Parathyroid adenoma (tissue), 2 donors: ENCODE measurements at regions not wholly inside any gene's neighbourhood (a gene's known extent, or its start where the extent isn't known, plus 50 kb on each side); places are given as distances from the start of the nearest gene placed in this dataset.

Experiments
- H2AFZ ChIP-seq: fragments of 300-600 bp; sonication (generic); one replicate; pipeline ENCODE4 v1.7.0; 2017; ENCODE audit warnings: antibody characterized with exemption, mild to moderate bottlenecking
- H3K27ac ChIP-seq: fragments of 300-600 bp; sonication (generic); one replicate; pipeline ENCODE4 v1.7.0; 2017
- H3K27me3 ChIP-seq: fragments of 300-600 bp; sonication (generic); one replicate; pipeline ENCODE4 v1.7.0; 2017; ENCODE audit warnings: low read length; ENCODE audit not compliant: control insufficient read depth, insufficient read depth
- H3K36me3 ChIP-seq: fragments of 300-600 bp; sonication (generic); one replicate; pipeline ENCODE4 v1.7.0; 2017; ENCODE audit warnings: low read length; ENCODE audit not compliant: control insufficient read depth, insufficient read depth
- H3K4me1 ChIP-seq: fragments of 300-600 bp; sonication (generic); one replicate; pipeline ENCODE4 v1.7.0; 2017; ENCODE audit warnings: control low read depth
- H3K4me2 ChIP-seq: fragments of 300-600 bp; sonication (generic); one replicate; pipeline ENCODE4 v1.7.0; 2017; ENCODE audit warnings: low read length
- H3K4me3 ChIP-seq: fragments of 300-600 bp; sonication (generic); one replicate; pipeline ENCODE4 v1.7.0; 2017; ENCODE audit warnings: low read depth, low read length
- H3K79me2 ChIP-seq: fragments of 300-600 bp; sonication (generic); one replicate; pipeline ENCODE4 v1.7.0; 2017; ENCODE audit warnings: control low read depth
- H3K9ac ChIP-seq: fragments of 300-600 bp; sonication (generic); one replicate; pipeline ENCODE4 v1.7.0; 2017; ENCODE audit warnings: mild to moderate bottlenecking
- H3K9me3 ChIP-seq: fragments of 300-600 bp; sonication (generic); one replicate; pipeline ENCODE4 v1.7.0; 2017; ENCODE audit warnings: low read length; ENCODE audit not compliant: control insufficient read depth
- TF ChIP-seq, protein P1 (sequence below): fragments of 300-600 bp; sonication (generic); IDR thresholded peaks from one replicate; pipeline ENCODE4 v1.7.0; 2017; ENCODE audit warnings: antibody characterized with exemption, mild to moderate bottlenecking
- donor health status: primary hyperparathyroidism.

DNA sequence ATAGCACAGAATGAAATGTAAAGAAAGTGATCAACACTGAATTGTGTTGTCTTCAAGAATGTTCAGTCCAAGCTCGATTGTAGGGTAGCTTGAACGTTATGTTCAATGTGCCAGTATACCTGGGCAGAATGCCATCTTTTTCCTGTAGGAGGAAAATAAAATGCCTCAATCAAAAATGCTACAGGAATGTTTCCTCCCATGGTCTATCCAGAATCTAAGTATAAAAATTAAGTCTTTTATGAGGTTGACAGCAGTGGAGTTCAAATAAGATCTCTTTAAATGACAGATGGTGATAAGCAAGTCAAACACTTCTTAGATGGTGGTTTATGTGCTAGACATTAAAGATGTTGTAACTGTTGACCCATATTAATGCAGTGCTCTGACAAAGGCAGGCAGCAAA, 488.6 kb downstream of the CSNK1G3 start:
- Histone ChIP-seq H3K4me2 (no peak overlapping the region), H3K27ac (no peak overlapping the region), H3K79me2 (no peaks in the 10 kb centered on the region), H3K4me1 (no peaks in the 10 kb centered on the region), H3K4me3 (no peak overlapping the region), H3K9ac (no peak overlapping the region), H2AFZ (no peak overlapping the region), H3K9me3 (no peaks in the 10 kb centered on the region), H3K27me3 (no peaks in the 10 kb centered on the region), H3K36me3 (no peaks in the 10 kb centered on the region)
- TF ChIP-seq, protein P1, sequence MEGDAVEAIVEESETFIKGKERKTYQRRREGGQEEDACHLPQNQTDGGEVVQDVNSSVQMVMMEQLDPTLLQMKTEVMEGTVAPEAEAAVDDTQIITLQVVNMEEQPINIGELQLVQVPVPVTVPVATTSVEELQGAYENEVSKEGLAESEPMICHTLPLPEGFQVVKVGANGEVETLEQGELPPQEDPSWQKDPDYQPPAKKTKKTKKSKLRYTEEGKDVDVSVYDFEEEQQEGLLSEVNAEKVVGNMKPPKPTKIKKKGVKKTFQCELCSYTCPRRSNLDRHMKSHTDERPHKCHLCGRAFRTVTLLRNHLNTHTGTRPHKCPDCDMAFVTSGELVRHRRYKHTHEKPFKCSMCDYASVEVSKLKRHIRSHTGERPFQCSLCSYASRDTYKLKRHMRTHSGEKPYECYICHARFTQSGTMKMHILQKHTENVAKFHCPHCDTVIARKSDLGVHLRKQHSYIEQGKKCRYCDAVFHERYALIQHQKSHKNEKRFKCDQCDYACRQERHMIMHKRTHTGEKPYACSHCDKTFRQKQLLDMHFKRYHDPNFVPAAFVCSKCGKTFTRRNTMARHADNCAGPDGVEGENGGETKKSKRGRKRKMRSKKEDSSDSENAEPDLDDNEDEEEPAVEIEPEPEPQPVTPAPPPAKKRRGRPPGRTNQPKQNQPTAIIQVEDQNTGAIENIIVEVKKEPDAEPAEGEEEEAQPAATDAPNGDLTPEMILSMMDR = no peak

DNA sequence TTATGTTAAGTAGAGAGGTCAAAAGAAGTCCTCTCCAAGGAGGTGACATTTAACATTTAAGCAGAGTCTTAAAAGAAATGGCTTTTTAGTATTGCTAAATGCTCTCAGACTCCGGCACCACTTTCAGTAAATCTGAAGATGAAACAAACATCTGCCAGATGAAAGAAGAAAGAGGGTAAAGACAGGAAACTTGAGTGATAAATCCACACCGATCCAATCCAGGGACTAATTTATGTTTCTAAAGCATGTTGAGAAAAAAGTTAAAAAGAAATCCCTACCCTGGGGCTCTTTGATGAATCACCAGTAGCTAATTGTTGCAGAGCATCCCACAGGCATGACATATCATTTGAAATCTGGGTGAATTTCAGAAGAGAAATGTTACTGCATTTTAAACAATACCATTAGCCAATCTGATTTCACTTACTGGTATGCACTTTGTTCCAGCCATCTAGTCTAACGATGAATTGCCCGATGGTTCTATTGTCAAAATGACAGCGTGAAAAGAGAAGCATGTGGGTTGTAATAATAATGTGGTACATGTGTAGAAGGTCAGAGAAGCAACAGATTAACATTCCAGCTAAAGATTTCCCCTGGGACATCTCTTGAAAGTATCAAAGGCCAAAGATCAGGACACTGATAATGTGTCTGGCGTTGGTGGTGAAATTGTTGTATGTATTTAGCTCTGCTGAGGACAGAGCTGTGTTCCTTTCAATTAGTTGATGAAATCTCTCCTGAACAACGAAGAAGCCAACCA, 485.7 kb downstream of the CSNK1G3 start:
- Histone ChIP-seq H3K4me2 (no peak overlapping the region), H2AFZ (peak overlapping the region; percentile 9), H3K4me1 (no peaks in the 10 kb centered on the region), H3K27ac (no peak overlapping the region), H3K4me3 (no peak overlapping the region), H3K79me2 (no peaks in the 10 kb centered on the region), H3K9me3 (no peaks in the 10 kb centered on the region), H3K36me3 (no peaks in the 10 kb centered on the region), H3K27me3 (no peaks in the 10 kb centered on the region), H3K9ac (no peak overlapping the region)
- TF ChIP-seq, protein P1 = no peak

DNA sequence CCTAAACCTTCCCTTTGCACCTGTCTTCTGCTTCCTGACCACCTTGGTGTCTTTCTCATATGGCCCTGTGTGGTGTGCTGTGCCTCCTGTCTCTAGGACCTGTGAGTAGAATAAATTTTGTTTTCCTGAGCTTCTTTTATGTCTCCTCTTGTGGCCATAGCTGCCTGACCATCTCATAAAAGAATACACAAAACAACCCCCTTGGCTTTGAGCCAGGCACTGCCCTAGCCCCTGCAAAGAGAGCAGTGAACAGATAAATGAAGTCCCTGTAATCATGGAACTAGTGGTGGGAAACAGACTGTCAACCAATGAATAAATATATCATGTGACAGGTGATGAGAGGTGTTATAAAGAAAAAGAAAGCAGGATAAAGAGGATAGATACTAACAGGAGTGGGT, 485.1 kb downstream of the CSNK1G3 start:
- Histone ChIP-seq H3K27ac (no peak overlapping the region), H3K9ac (no peak overlapping the region)

DNA sequence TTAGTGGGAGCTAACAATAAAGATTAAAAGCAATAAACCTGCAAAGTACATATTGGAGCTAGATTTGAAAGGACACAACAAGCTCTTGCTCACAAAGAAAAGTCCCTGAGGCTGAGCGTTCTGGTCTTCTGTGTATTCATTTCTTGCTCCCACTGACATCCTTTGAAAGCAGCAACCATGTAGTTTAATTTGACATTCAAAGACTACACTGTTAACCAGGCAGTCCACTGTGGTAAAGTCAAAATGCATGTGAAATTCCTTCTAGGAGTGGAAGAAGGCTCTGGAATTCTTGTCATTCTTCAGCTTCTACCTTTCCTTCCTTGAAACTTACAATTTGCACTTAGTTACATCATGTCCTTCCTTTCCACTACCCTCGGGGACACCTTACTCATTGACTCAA, 480.7 kb downstream of the CSNK1G3 start:
- Histone ChIP-seq H3K36me3 (no peaks in the 10 kb centered on the region), H3K27ac (no peak overlapping the region), H3K4me2 (no peak overlapping the region), H3K9me3 (no peaks in the 10 kb centered on the region), H3K27me3 (no peaks in the 10 kb centered on the region), H3K4me1 (no peaks in the 10 kb centered on the region), H2AFZ (no peak overlapping the region), H3K9ac (no peak overlapping the region), H3K79me2 (no peaks in the 10 kb centered on the region), H3K4me3 (no peak overlapping the region)
- TF ChIP-seq, protein P1 = no peak

More for the DNA sequence above, 485.1 kb downstream of the CSNK1G3 start:
- Histone ChIP-seq H3K9me3 (no peaks in the 10 kb centered on the region), H3K27me3 (no peaks in the 10 kb centered on the region), H2AFZ (no peak overlapping the region), H3K36me3 (no peaks in the 10 kb centered on the region), H3K4me2 (no peak overlapping the region), H3K4me1 (no peaks in the 10 kb centered on the region), H3K79me2 (no peaks in the 10 kb centered on the region), H3K4me3 (no peak overlapping the region)
- TF ChIP-seq, protein P1 = no peak

DNA sequence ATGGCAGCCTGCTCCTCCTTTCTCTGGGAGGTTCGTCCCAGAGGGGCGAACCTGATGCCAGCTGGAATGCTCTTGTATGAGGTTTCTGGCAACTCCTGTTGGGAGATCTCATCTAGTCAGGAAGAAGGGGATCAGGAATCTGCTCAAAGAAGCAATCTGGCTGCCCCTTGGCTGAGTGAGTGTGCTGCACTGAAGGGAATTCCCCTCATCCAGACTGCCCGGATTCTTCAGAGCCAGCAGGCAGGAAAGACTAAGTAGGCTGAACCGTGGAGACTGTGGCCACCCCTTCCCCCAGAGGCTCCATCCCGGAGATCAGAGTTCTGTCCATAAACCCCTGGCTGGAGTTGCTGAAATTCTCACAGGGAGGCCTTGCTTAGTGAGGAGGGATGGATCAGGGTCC, 476.0 kb downstream of the CSNK1G3 start:
- TF ChIP-seq, protein P1 = no peak
- Histone ChIP-seq H3K79me2 (no peaks in the 10 kb centered on the region), H3K27ac (no peak overlapping the region), H2AFZ (no peak overlapping the region), H3K9ac (no peak overlapping the region), H3K4me3 (no peak overlapping the region), H3K4me1 (no peaks in the 10 kb centered on the region), H3K27me3 (no peaks in the 10 kb centered on the region), H3K9me3 (no peaks in the 10 kb centered on the region), H3K36me3 (no peaks in the 10 kb centered on the region), H3K4me2 (no peak overlapping the region)
